Neural progenitor cell (in vitro differentiated cells): ENCODE measurements at regions not wholly inside any gene's neighbourhood (a gene's known extent, or its start where the extent isn't known, plus 50 kb on each side); places are given as distances from the start of the nearest gene placed in this dataset.

Source experiments
- DNase-seq: peaks from one replicate; pipeline ENCODE4 v3.0.0-alpha.2; 2016; ENCODE audit warnings: low spot score
- H2AFZ ChIP-seq: fragments of 200-600 bp; sonication (generic); replicated peaks from 2 replicates; pipeline ENCODE4 v1.6.1; 2016; ENCODE audit warnings: antibody characterized with exemption
- H3F3A ChIP-seq: fragments of 200-600 bp; sonication (generic); 2 replicates; pipeline ENCODE4 v1.6.1; 2016; ENCODE audit warnings: antibody characterized with exemption, low read depth
- H3K27ac ChIP-seq: fragments of 200-600 bp; sonication (generic); 2 replicates; pipeline ENCODE4 v1.5.1; 2016; ENCODE audit warnings: mild to moderate bottlenecking
- H3K27me3 ChIP-seq: fragments of 200-600 bp; sonication (generic); 2 replicates; pipeline ENCODE4 v1.6.1; 2016; ENCODE audit warnings: mild to moderate bottlenecking, moderate library complexity
- H3K36me3 ChIP-seq: fragments of 200-600 bp; sonication (generic); 2 replicates; pipeline ENCODE4 v1.5.1; 2016
- H3K4me1 ChIP-seq: fragments of 200-600 bp; sonication (generic); 2 replicates; pipeline ENCODE4 v1.6.1; 2016; ENCODE audit warnings: mixed run types
- H3K4me2 ChIP-seq: fragments of 200-600 bp; sonication (generic); 2 replicates; pipeline ENCODE4 v1.6.1; 2016
- H3K4me3 ChIP-seq: fragments of 200-600 bp; sonication (generic); 2 replicates; pipeline ENCODE4 v1.5.1; 2016
- H3K79me2 ChIP-seq: fragments of 200-600 bp; sonication (generic); 2 replicates; pipeline ENCODE4 v1.6.1; 2016; ENCODE audit warnings: low read depth
- H3K9ac ChIP-seq: fragments of 200-600 bp; sonication (generic); 2 replicates; pipeline ENCODE4 v1.6.1; 2016
- H3K9me3 ChIP-seq: fragments of 200-600 bp; sonication (generic); 2 replicates; pipeline ENCODE4 v1.5.1; 2016; ENCODE audit warnings: low read depth
- H4K20me1 ChIP-seq: fragments of 200-600 bp; sonication (generic); 2 replicates; pipeline ENCODE4 v1.6.1; 2016; ENCODE audit warnings: low read depth
- H3K27ac Mint-ChIP-seq: 3 replicates; pipeline ENCODE4 v1.8.0; 2021; ENCODE audit warnings: mixed read lengths
- H3K27me3 Mint-ChIP-seq: 2 replicates; pipeline ENCODE4 v1.8.0; 2022; ENCODE audit warnings: low read depth, mild to moderate bottlenecking, inconsistent platforms, moderate library complexity, mixed read lengths; ENCODE audit not compliant: insufficient read depth
- H3K36me3 Mint-ChIP-seq: 3 replicates; pipeline ENCODE4 v1.8.0; 2021; ENCODE audit warnings: mixed read lengths
- H3K4me1 Mint-ChIP-seq: 3 replicates; pipeline ENCODE4 v1.8.0; 2021; ENCODE audit warnings: mixed read lengths
- H3K4me3 Mint-ChIP-seq: 3 replicates; pipeline ENCODE4 v1.8.0; 2021; ENCODE audit warnings: mild to moderate bottlenecking, moderate library complexity, mixed read lengths
- H3K9me3 Mint-ChIP-seq: 3 replicates; pipeline ENCODE4 v1.8.0; 2020; ENCODE audit warnings: mixed read lengths
- EZH2 ChIP-seq: fragments of 200-600 bp; sonication (generic); IDR thresholded peaks from 2 replicates; pipeline ENCODE4 v1.6.1; 2017; ENCODE audit warnings: antibody characterized with exemption, mild to moderate bottlenecking, moderate library complexity
- EZH2phosphoT487 ChIP-seq: fragments of 200-600 bp; sonication (generic); IDR thresholded peaks from 2 replicates; pipeline ENCODE4 v1.6.1; 2017; ENCODE audit warnings: antibody characterized with exemption
- TF ChIP-seq, protein P1 (sequence below): fragments of 200-600 bp; sonication (generic); IDR thresholded peaks from 2 replicates; pipeline ENCODE4 v1.5.1; 2017; ENCODE audit warnings: antibody characterized with exemption, mild to moderate bottlenecking

DNA sequence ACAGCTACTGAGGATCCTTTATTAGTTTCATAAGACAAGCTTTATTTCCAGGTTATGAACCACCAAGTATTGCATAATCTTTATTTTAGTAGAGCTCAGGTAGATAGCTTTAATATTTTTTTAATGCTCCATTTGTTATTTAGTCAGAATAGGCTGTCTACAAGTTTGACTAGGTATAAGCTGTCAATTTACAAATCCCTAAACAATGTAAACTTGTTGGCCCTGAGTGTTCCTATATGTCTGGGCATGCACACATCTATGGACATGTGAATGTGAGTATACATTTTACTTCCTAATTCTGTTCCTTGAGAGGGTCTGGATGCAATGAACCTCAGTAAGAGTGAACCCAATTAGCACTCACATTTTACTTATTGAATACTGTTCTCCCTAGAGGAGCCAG is 722.2 kb upstream of the PTPRD start:
- TF ChIP-seq EZH2phosphoT487 (no peak), EZH2 (no peak)
- TF ChIP-seq, protein P1, sequence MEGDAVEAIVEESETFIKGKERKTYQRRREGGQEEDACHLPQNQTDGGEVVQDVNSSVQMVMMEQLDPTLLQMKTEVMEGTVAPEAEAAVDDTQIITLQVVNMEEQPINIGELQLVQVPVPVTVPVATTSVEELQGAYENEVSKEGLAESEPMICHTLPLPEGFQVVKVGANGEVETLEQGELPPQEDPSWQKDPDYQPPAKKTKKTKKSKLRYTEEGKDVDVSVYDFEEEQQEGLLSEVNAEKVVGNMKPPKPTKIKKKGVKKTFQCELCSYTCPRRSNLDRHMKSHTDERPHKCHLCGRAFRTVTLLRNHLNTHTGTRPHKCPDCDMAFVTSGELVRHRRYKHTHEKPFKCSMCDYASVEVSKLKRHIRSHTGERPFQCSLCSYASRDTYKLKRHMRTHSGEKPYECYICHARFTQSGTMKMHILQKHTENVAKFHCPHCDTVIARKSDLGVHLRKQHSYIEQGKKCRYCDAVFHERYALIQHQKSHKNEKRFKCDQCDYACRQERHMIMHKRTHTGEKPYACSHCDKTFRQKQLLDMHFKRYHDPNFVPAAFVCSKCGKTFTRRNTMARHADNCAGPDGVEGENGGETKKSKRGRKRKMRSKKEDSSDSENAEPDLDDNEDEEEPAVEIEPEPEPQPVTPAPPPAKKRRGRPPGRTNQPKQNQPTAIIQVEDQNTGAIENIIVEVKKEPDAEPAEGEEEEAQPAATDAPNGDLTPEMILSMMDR = no peak
- H3K4me3 Mint-ChIP-seq = no peak overlapping the region
- Histone ChIP-seq H3F3A (no peaks in the 10 kb centered on the region), H3K4me3 (no peak overlapping the region), H3K4me1 (no peaks in the 10 kb centered on the region), H3K79me2 (no peaks in the 10 kb centered on the region), H4K20me1 (no peaks in the 10 kb centered on the region), H2AFZ (no peak overlapping the region), H3K27ac (no peak overlapping the region), H3K4me2 (no peak overlapping the region), H3K36me3 (no peaks in the 10 kb centered on the region), H3K9me3 (no peaks in the 10 kb centered on the region), H3K27me3 (no peaks in the 10 kb centered on the region), H3K9ac (no peak overlapping the region)
- no peaks in the 10 kb centered on the region for H3K27me3 Mint-ChIP-seq
- no peak for DNase-seq
- H3K4me1 Mint-ChIP-seq = no peaks in the 10 kb centered on the region
- H3K9me3 Mint-ChIP-seq = no peaks in the 10 kb centered on the region
- H3K27ac Mint-ChIP-seq = no peak overlapping the region
- H3K36me3 Mint-ChIP-seq = no peaks in the 10 kb centered on the region

DNA sequence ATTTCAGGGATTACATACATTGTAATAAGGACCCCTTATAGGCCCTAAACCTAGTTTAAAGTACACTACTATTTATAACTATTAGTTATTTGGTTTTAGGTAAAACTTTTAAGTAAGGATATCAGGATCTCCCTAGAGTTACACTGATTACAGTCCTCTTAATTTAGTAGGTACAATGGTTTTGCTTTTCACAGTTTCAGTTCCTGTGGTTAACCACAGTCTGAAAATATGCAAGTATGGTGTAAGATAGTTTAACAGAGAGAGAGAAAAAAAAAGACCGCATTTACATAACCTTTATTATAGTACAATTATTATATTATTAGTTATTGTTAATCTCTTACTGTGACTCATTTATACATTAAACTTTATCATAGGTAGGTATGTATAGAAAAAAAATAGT is 725.3 kb upstream of the PTPRD start:
- Histone ChIP-seq H3K4me2 (no peak overlapping the region), H3K4me3 (no peak overlapping the region), H3K4me1 (no peaks in the 10 kb centered on the region), H3K36me3 (no peaks in the 10 kb centered on the region), H3K9ac (no peak overlapping the region), H3K27me3 (no peaks in the 10 kb centered on the region), H3K27ac (no peak overlapping the region), H4K20me1 (no peaks in the 10 kb centered on the region), H3K79me2 (no peaks in the 10 kb centered on the region), H3F3A (no peaks in the 10 kb centered on the region), H2AFZ (no peak overlapping the region), H3K9me3 (no peaks in the 10 kb centered on the region)
- Mint-ChIP-seq H3K27ac (no peak overlapping the region), H3K9me3 (no peaks in the 10 kb centered on the region), H3K4me1 (no peaks in the 10 kb centered on the region), H3K36me3 (no peaks in the 10 kb centered on the region), H3K27me3 (no peaks in the 10 kb centered on the region), H3K4me3 (no peak overlapping the region)
- no peak for DNase-seq
- TF ChIP-seq, protein P1 = no peak
- TF ChIP-seq EZH2phosphoT487 = no peak
- no peak for TF ChIP-seq EZH2

DNA sequence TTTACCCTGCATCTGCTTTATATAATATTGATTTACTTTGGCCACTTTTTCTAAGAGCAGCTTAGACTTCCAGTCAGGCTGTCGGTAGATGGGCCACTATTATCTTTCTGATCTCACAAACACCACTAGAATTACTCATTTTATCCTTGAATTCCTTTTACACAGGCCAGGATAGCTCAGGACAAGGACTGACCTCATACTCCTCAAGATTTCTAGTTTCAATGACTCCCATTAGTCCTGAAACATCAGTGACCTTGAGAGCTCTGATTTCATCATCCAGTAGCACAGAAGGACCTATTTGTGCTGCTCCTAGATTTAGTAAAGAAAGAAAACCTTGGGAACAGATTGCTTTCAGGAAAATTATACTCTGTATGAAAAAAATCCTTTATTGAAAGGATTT is 727.9 kb upstream of the PTPRD start:
- Histone ChIP-seq H3K9me3 (no peaks in the 10 kb centered on the region), H3F3A (no peaks in the 10 kb centered on the region), H3K27me3 (no peaks in the 10 kb centered on the region), H3K4me2 (no peak overlapping the region), H3K4me3 (no peak overlapping the region), H3K27ac (no peak overlapping the region), H3K9ac (no peak overlapping the region), H3K79me2 (no peaks in the 10 kb centered on the region), H4K20me1 (no peaks in the 10 kb centered on the region), H3K36me3 (no peaks in the 10 kb centered on the region), H3K4me1 (no peaks in the 10 kb centered on the region), H2AFZ (no peak overlapping the region)
- no peaks in the 10 kb centered on the region for H3K27me3 Mint-ChIP-seq
- no peaks in the 10 kb centered on the region for H3K9me3 Mint-ChIP-seq
- DNase-seq = no peak
- H3K27ac Mint-ChIP-seq = no peak overlapping the region
- no peak for TF ChIP-seq EZH2phosphoT487
- TF ChIP-seq, protein P1 = no peak
- no peak for TF ChIP-seq EZH2
- no peaks in the 10 kb centered on the region for H3K4me1 Mint-ChIP-seq
- no peak overlapping the region for H3K4me3 Mint-ChIP-seq
- no peaks in the 10 kb centered on the region for H3K36me3 Mint-ChIP-seq

DNA sequence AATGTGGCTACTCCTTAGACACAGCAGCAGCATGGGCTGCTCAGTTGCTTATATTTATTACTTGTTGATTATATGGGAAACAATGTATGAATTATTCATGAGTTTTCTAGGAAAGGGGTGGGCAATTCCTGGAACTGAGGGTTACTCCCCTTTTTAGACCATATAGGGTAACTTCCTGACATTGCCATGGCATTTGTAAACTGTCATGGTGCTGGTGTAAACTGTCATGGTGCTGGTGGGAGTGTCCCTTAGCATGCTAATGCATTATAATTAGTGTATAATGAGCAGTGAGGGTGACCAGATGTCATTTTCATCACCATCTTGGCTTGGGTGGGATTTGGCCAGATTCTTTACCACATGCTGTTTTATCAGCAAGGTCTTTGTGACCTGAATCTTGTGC is 734.6 kb upstream of the PTPRD start:
- Histone ChIP-seq H3K9ac (no peak overlapping the region), H3K4me2 (no peak overlapping the region), H3K27ac (no peak overlapping the region), H3F3A (no peaks in the 10 kb centered on the region), H3K4me3 (no peak overlapping the region), H3K36me3 (no peaks in the 10 kb centered on the region), H3K9me3 (no peaks in the 10 kb centered on the region), H2AFZ (no peak overlapping the region), H4K20me1 (no peaks in the 10 kb centered on the region), H3K4me1 (no peaks in the 10 kb centered on the region), H3K27me3 (no peaks in the 10 kb centered on the region), H3K79me2 (no peaks in the 10 kb centered on the region)
- peaks cover 6% of the 10 kb centered on the region for H3K4me1 Mint-ChIP-seq
- no peak overlapping the region for H3K27ac Mint-ChIP-seq
- no peaks in the 10 kb centered on the region for H3K27me3 Mint-ChIP-seq
- no peak overlapping the region for H3K4me3 Mint-ChIP-seq
- H3K9me3 Mint-ChIP-seq = no peaks in the 10 kb centered on the region
- no peaks in the 10 kb centered on the region for H3K36me3 Mint-ChIP-seq
- TF ChIP-seq EZH2 (no peak), EZH2phosphoT487 (no peak)
- TF ChIP-seq, protein P1 = no peak
- no peak for DNase-seq
